Superior temporal gyrus (tissue), 1 donor: ENCODE measurements at regions not wholly inside any gene's neighbourhood (a gene's known extent, or its start where the extent isn't known, plus 50 kb on each side); places are given as distances from the start of the nearest gene placed in this dataset.
"Not testable (repeated sequence)": the region's sequence is repeated elsewhere in the genome, so short reads cannot be mapped to it uniquely, and the experiment has no call there.

Experiments
- DNase-seq: peaks from one replicate; pipeline ENCODE4 v3.0.0-alpha.2; 2016; ENCODE audit errors: extremely low spot score

DNA sequence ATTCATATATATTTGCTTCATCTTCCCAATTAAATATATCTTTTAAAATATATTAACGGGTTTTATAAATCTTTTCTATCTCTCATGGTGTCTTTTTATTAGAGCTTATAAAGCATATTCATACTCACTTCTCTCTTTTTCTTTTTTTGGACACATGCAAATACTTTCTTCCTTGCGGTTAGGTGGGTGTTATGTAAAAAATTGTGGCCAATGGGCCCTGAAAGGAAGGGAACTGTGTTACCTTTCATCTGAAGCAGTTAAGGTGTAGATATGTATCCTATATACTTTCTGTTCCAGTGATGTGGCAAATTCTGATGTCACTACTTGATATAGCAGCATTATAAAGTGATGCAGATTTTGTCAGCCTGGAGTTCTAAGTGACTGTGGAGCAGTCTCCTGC is 714.5 kb downstream of the PLCL1 start:
- no peak for DNase-seq

DNA sequence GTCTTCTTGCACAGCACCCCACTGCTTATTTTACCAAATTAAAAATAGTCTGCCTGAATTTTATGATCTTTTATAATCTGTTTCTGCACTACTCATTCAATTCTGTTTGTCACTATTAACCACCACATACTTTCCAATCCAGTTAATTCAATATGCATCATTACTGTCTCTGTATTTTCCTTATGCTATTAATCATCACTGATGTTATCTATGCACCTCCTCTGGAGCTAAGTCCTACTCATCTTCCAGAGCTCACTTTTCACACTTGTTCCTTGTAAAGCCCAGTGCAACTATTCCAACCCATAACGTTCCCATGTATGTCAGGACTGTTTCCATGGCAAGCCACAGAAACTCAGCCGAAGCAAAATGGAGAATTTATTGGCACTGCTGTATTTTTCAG is 713.6 kb downstream of the PLCL1 start:
- DNase-seq, result no peak

DNA sequence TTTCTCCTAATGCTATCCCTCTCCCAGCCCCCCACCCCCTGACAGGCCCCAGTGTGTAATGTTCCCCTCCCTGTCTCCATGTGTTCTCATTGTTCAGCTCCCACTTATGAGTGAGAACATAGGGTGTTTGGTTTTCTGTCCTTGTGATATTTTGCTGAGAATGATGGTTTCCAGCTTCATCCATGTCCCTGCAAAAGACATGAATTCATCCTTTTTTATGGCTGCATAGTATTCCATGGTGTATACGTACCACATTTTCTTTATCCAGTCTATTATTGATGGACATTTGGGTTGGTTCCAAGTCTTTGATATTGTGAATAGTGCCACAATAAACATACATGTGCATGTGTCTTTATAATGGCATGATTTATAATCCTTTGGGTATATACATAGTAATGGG is 704.2 kb downstream of the PLCL1 start:
- DNase-seq, result not testable (repeated sequence)

DNA sequence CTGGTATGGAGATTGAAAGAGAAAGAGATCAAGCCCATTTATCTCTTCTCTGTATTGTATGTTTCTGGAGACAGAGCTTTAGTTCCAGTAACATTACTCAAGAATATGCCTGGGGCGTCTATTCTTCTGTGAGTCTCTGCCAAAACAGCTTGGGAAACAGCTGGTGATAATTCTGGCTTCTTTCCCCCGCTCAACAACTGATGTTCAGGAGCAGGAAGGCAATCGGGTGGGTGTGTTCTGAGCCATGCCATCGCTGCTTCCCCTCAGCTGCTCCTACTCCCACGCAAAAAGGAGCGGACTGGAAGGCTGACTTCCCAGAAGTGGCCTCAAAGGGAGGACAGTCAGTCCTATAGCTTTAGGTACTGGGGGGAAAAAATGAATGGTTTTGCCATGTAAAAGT is 695.1 kb downstream of the PLCL1 start:
- peak; percentile 54 for DNase-seq

DNA sequence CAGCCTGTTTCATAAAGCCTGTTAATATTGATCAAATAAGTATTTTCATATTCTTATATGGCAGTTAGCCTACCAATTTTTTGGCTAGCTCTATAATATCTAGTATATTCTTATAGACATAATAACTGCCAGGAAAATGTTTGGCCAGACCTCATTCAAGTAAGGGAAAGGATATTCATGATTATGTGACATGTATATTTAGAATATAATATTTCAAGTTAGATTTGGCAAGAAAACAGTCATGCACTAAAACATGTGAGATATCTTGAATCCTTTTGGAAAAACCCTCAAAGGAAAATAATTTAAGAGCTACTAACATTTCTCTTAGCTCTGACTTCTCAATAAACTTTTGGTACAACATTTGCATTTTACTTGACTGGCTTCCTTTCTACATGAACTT is 694.1 kb downstream of the PLCL1 start:
- DNase-seq, result no peak

DNA sequence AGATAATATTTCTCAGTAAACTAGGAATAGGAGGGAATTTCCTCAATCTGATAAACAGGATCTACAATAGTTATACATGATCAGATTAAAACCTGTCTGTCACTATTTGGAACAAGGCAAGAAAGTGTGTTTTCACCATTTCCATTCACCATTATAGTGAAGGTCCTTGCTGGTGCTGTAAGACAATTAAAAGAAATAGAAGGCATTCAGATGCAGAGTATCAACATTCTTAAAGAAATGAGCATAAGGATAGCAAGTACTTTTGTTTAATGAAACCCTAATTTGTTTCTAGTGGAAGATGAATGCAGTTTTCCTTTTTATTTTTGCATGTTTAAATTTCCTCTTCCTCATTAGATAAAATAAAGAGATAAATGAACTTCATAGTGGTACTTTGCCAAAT is 693.7 kb downstream of the PLCL1 start:
- no peak for DNase-seq

DNA sequence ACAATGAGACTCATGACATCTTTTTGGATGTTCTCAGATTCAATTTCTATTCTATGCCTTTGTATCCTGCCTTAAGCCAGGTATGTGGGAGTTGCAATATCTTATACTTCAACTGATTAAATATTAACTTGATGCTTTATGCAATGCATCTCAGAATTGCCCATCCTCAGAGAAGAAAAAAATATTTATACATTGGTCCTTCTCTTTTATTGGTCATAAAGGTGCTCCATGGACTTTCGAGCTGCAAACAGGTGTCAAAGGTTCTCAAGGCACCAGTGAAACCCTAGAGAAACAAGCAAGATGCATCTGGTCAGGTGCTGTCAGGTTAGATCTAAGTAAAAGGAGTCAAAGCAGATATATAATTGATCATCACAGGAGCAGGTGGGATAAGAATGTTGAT is 690.5 kb downstream of the PLCL1 start:
- no peak for DNase-seq

DNA sequence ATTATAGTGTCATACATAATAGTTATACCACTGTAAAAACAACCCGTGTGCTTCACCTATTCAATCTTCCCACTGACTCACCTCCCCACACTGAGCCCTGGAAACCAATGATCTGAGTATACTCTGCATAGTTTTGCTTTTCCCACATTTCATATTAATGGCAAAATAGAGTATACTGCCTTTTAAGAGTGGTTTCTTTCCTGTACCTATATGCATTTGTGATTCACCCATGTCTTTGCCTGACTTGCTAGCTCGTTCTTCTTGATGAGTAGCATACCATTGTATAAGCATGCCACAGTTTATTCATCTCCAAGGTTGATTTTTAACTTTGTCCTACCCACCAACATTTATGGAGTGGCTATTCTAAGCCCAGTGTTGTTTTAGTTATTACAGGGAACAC is 686.4 kb downstream of the PLCL1 start:
- DNase-seq, result no peak

- no peak for DNase-seq
Observed at GRCh38 chr2:198488964-198489363, 684.6 kb downstream of the PLCL1 start.

- DNase-seq, result peak; percentile 49
Observed at GRCh38 chr2:198483051-198483450, 678.7 kb downstream of the PLCL1 start.

DNA sequence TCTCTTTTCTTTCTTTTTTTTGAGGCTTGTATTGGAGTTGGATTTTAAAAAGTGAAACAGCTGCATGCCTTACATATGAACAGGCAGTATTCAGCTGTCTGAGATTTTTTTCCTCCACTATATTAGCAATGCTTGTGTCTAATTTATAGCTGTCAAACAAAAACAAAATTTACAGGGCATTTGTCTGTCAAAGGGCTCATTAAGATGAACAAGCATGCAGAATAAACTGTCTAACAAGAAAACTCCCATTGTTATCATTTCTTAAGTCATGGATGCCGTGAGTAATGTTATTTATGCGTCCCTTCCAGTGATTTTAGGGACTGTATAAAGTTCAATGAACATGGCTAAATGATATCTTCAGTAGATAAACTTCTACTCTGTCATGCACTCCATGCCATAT is 674.7 kb downstream of the PLCL1 start:
- DNase-seq, result no peak

GRCh38 chr2:198478361-198478760 is 674.0 kb downstream of the PLCL1 start:
- no peak for DNase-seq

GRCh38 chr2:198476007-198476406 is 671.6 kb downstream of the PLCL1 start:
- no peak for DNase-seq

GRCh38 chr2:198471291-198471690 is 666.9 kb downstream of the PLCL1 start:
- no peak for DNase-seq

DNA sequence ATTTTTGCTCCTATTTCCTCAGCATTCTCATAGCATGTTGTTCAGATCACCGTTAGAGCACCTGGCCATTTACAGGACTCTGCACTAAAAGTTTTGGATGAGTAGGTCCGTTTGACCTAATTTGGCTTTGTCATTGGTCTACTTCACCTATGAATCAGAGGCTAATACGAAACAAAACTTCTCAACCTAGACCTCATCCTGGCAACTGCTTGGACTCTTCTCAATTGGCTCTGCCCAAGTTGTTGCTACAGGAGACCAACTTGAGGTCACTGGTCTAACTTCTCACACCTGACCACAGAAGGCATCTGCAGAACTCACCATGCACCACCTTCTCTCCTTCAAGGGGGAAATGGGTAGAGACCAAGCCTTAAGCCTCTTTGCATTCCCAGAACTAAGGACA is 663.7 kb downstream of the PLCL1 start:
- no peak for DNase-seq

- no peak for DNase-seq
Observed at GRCh38 chr2:198465970-198466369, 661.6 kb downstream of the PLCL1 start.

- no peak for DNase-seq
Observed at GRCh38 chr2:198456418-198456817, 652.0 kb downstream of the PLCL1 start.

DNA sequence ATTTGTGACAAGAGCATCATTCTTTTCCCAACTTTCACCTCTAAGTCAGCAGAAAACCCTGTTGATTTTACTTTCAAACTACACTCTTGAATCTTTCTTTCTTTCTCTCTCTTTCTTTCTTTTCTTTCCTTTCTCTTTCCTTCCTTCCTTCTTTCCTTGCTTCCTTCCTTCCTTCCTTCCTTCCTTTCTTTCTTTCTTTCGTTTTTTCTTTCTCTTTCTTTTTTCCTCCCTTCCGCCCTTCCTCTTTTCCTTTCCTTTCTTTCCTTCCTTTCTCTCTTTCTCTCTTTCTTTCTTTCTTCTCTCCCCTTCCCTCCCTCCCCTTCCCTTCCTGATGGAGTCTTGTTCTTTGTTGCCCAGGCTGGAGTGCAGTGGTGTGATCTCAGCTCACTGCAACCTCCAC is 649.5 kb downstream of the PLCL1 start:
- no peak for DNase-seq

- no peak for DNase-seq
Observed at GRCh38 chr2:198452327-198452726, 647.9 kb downstream of the PLCL1 start.

GRCh38 chr2:198448789-198449188 is 644.4 kb downstream of the PLCL1 start:
- no peak for DNase-seq

GRCh38 chr2:198444800-198445287 is 640.5 kb downstream of the PLCL1 start:
- DNase-seq, result no peak

GRCh38 chr2:198441901-198442300 is 637.5 kb downstream of the PLCL1 start:
- no peak for DNase-seq

- DNase-seq, result no peak
Observed at GRCh38 chr2:198441246-198441645, 636.9 kb downstream of the PLCL1 start.

DNA sequence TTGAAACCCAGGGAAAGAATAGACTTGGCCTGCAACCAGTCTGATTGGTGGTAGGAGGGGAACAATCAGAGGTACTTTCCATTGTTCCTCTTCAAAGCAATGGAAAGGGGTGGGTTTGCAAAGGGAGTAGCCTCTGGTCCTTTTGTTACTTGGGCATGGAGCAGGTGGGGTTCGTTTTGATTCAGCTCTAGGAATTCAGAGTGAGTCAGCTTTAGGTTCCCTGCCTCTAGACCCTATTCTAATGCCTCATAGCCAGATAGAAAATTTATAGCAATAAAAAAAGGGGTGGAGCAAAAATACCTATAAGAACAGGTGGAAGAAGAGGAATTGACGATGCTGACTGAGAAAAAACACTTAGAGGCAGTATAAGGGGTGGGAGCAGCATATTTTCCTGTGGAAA is 636.4 kb downstream of the PLCL1 start:
- DNase-seq, result no peak

DNA sequence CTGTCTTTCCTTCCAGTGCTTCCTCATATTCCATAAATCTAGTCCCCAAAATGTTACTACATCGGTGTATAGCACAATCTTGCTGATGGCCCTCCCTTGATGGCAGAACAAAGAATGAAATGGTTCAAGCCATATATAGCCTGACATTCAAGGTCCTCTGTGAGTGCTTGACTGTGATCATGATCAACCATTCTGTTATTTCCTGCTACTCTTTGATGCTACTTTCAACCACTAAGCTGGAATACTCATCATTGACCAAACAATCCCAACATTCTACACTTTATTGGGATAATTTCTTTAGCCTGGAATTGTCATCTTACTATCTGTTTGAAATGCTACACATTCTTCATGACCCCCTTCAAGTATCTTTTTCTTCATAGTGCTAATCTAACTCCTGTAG is 633.9 kb downstream of the PLCL1 start:
- DNase-seq, result no peak
